Esophagus squamous epithelium (tissue), 4 donors: ENCODE measurements at regions not wholly inside any gene's neighbourhood (a gene's known extent, or its start where the extent isn't known, plus 50 kb on each side); places are given as distances from the start of the nearest gene placed in this dataset.

Source experiments
- CTCF ChIP-seq, 6 experiments: fragments of 450-650 bp in 4 of 6; fragments of 200-600 bp in 2 of 6; sonication (generic) in 2 of 6; IDR thresholded peaks; one replicate each; pipeline ENCODE4 v1.5.1; 2016 to 2019; ENCODE audit warnings: antibody characterized with exemption in 6 of 6, mild to moderate bottlenecking in 4 of 6, moderate library complexity in 4 of 6
- POLR2A ChIP-seq, 4 donors: fragments of 450-650 bp; IDR thresholded peaks; one replicate each; pipeline ENCODE4 v1.6.1; 2017; ENCODE audit warnings: antibody characterized with exemption in 4 of 4, mild to moderate bottlenecking in 4 of 4, moderate library complexity in 3 of 4

- TF ChIP-seq POLR2A (IDR thresholded peaks at IDR 0.05) (no peak), CTCF (IDR thresholded peaks at IDR 0.05) (no peak)
These were observed 65.3 kb upstream of the ZNF280D start for GRCh38 chr15:56798639-56799038.
